ENCODE measurements at regions not wholly inside any gene's neighbourhood (a gene's known extent, or its start where the extent isn't known, plus 50 kb on each side); places are given as distances from the start of the nearest gene placed in this dataset.

GRCh38 chr14:30484976-30485375, 74.0 kb upstream of the G2E3 start:
- no peaks in the 10 kb centered on the region for H3K4me1 ChIP-seq
- DNase-seq (no peak), ATAC-seq (no peak)
- TF ChIP-seq CTCF (IDR thresholded peaks at IDR 0.05): no peak
- no peak overlapping the region for H3K27ac ChIP-seq
- no peaks in the 10 kb centered on the region for H3K27me3 ChIP-seq
- intact Hi-C loops (cut with DNase I): no loop called here
- no peaks in the 10 kb centered on the region for H3K36me3 ChIP-seq
- H3K4me3 ChIP-seq: no peak overlapping the region
- H3K9me3 ChIP-seq: peaks cover 0 to 6% of the 10 kb centered on the region in 2 donors

- Histone ChIP-seq H3K27ac (no peak overlapping the region), H3K27me3 (no peaks in the 10 kb centered on the region), H3K36me3 (no peaks in the 10 kb centered on the region), H3K4me1 (no peaks in the 10 kb centered on the region), H3K4me3 (no peak overlapping the region), H3K9me3 (no peaks in the 10 kb centered on the region)
- ATAC-seq (no peak), DNase-seq (no peak)
- TF ChIP-seq CTCF (IDR thresholded peaks at IDR 0.05): no peak
- intact Hi-C loops (cut with DNase I): no loop called here
Measured at GRCh38 chr14:30496852-30497251, 62.1 kb upstream of the G2E3 start.

GRCh38 chr14:30499358-30499757, 59.6 kb upstream of the G2E3 start:
- H3K36me3 ChIP-seq: no peaks in the 10 kb centered on the region
- H3K9me3 ChIP-seq: no peaks in the 10 kb centered on the region
- ATAC-seq (no peak), DNase-seq (no peak)
- intact Hi-C loops (cut with DNase I): no loop called here
- H3K27ac ChIP-seq: no peak overlapping the region
- no peaks in the 10 kb centered on the region for H3K27me3 ChIP-seq
- H3K4me3 ChIP-seq: no peak overlapping the region
- H3K4me1 ChIP-seq: no peaks in the 10 kb centered on the region
- TF ChIP-seq CTCF (IDR thresholded peaks at IDR 0.05): no peak

GRCh38 chr14:30500222-30500621, 58.7 kb upstream of the G2E3 start:
- Histone ChIP-seq H3K36me3 (no peaks in the 10 kb centered on the region), H3K9me3 (no peaks in the 10 kb centered on the region), H3K4me1 (no peaks in the 10 kb centered on the region), H3K4me3 (no peak overlapping the region), H3K27ac (no peak overlapping the region), H3K27me3 (no peaks in the 10 kb centered on the region)
- TF ChIP-seq CTCF (IDR thresholded peaks at IDR 0.05): no peak
- ATAC-seq (no peak), DNase-seq (no peak)
- intact Hi-C loops (cut with DNase I): no loop called here

GRCh38 chr14:30507209-30507608, 51.7 kb upstream of the G2E3 start:
- intact Hi-C loops (cut with DNase I): no loop called here
- no peak overlapping the region for H3K4me3 ChIP-seq

More at GRCh38 chr14:30507209-30507608, 51.7 kb upstream of the G2E3 start:
- H3K4me1 ChIP-seq: no peaks in the 10 kb centered on the region
- no peaks in the 10 kb centered on the region for H3K9me3 ChIP-seq
- ATAC-seq: no peak
- DNase-seq: no peak
- H3K27me3 ChIP-seq: no peaks in the 10 kb centered on the region
- TF ChIP-seq CTCF (IDR thresholded peaks at IDR 0.05): no peak
- H3K36me3 ChIP-seq: no peaks in the 10 kb centered on the region
- no peak overlapping the region for H3K27ac ChIP-seq

All from left lung (tissue), 4 donors.